ENCODE measurements at regions not wholly inside any gene's neighbourhood (a gene's known extent, or its start where the extent isn't known, plus 50 kb on each side); places are given as distances from the start of the nearest gene placed in this dataset.

GRCh38 chr10:61547297-61547696 lies 94.1 kb upstream of the TMEM26 start:
- no peak for DNase-seq (ENCODE audit: low spot score)

- no peak for DNase-seq (ENCODE audit: low spot score)
These were observed 92.0 kb upstream of the TMEM26 start for GRCh38 chr10:61545170-61545569.

- no peak for DNase-seq (ENCODE audit: low spot score)
These were observed 90.7 kb upstream of the TMEM26 start for GRCh38 chr10:61543831-61544230.

- DNase-seq (ENCODE audit: low spot score) = no peak
These were observed 89.4 kb upstream of the TMEM26 start for GRCh38 chr10:61542596-61542995.

- DNase-seq (ENCODE audit: low spot score) = no peak
These were observed 88.8 kb upstream of the TMEM26 start for GRCh38 chr10:61541960-61542359.

GRCh38 chr10:61539876-61540275 lies 86.7 kb upstream of the TMEM26 start:
- DNase-seq (ENCODE audit: low spot score) = no peak

- no peak for DNase-seq (ENCODE audit: low spot score)
These were observed 76.0 kb upstream of the TMEM26 start for GRCh38 chr10:61529208-61529607.

GRCh38 chr10:61503051-61503450 lies 49.9 kb upstream of the TMEM26 start:
- no peak for DNase-seq (ENCODE audit: low spot score)
